ENCODE measurements at regions not wholly inside any gene's neighbourhood (a gene's known extent, or its start where the extent isn't known, plus 50 kb on each side); places are given as distances from the start of the nearest gene placed in this dataset.

GRCh38 chr3:34216711-34217335, 418.4 kb downstream of the PDCD6IP start:
- Mint-ChIP-seq H3K36me3 (ENCODE audit: low read depth) (no peaks in the 10 kb centered on the region), H3K27ac (no peak overlapping the region), H3K9me3 (no peaks in the 10 kb centered on the region), H3K27me3 (ENCODE audit: insufficient read depth, low read depth, poor library complexity) (peaks cover 5% of the 10 kb centered on the region), H3K4me3 (no peak overlapping the region), H3K4me1 (0 out of 3 replicates have a peak, but pooled peaks cover 5% of the 10 kb centered on the region)
- Histone ChIP-seq H3K4me2 (no peak overlapping the region), H3K27ac (ENCODE audit: low read depth) (no peak overlapping the region), H3K27me3 (ENCODE audit: insufficient read depth) (no peaks in the 10 kb centered on the region), H3K4me3 (no peak overlapping the region), H2AFZ (no peak overlapping the region), H3K4me1 (ENCODE audit: insufficient read depth) (no peaks in the 10 kb centered on the region), H3K9me2 (ENCODE audit: insufficient read depth) (peaks cover 5% of the 10 kb centered on the region; the same call in 1 of the 2 replicates), H3K36me3 (ENCODE audit: insufficient read depth) (no peaks in the 10 kb centered on the region), H3K79me2 (replicated peaks; ENCODE audit: insufficient read depth) (no peaks in the 10 kb centered on the region), H4K20me1 (replicated peaks; ENCODE audit: insufficient read depth) (no peaks in the 10 kb centered on the region), H3F3A (replicated peaks; ENCODE audit: low read depth) (no peaks in the 10 kb centered on the region)
- no peak for ATAC-seq
- TF ChIP-seq CTCF (conservative IDR thresholded peaks at IDR 0.05; ENCODE audit: low read depth in 2 of 2) (no peak), ZNF462 (CRISPR knock-in tag; IDR thresholded peaks at IDR 0.05) (no peak), ZNF331 (CRISPR knock-in tag; IDR thresholded peaks at IDR 0.05; ENCODE audit: low read depth) (no peak), CREB1 (CRISPR knock-in tag; IDR thresholded peaks at IDR 0.05; ENCODE audit: low read depth) (no peak), JUNB (IDR thresholded peaks at IDR 0.05; ENCODE audit: unreplicated experiment) (no peak)
- no peak for DNase-seq (ENCODE audit: low spot score)

Data from GM23338 (cell line).